Adrenal gland (tissue), 9 donors: ENCODE measurements at regions not wholly inside any gene's neighbourhood (a gene's known extent, or its start where the extent isn't known, plus 50 kb on each side); places are given as distances from the start of the nearest gene placed in this dataset.

ENCODE experiments used
- DNase-seq, 7 donors: peaks; one replicate each; pipeline ENCODE4 v3.0.0-alpha.2; 2019 to 2020
- H3K27ac ChIP-seq, 5 donors: fragments of 200-600 bp; sonication (generic) in 4 of 5; 1 replicate in 3 of 5; 2 replicates in 2 of 5; pipeline versions ENCODE4 v1.5.1 to v1.8.0; 2016 to 2020; ENCODE audit warnings: mild to moderate bottlenecking in 1 of 5
- H3K27me3 ChIP-seq: fragments of 200-600 bp; 2 replicates; pipeline ENCODE4 v1.8.0; 2021
- H3K36me3 ChIP-seq, 2 donors: fragments of 200-600 bp; replicated peaks in 1 of 2; 1 replicate in 1 of 2; 2 replicates in 1 of 2; pipeline versions ENCODE4 v1.5.1 to v1.8.0; 2018 to 2022
- H3K4me1 ChIP-seq, 2 donors: fragments of 200-600 bp; replicated peaks in 1 of 2; 1 replicate in 1 of 2; 2 replicates in 1 of 2; pipeline versions ENCODE4 v1.5.1 to v1.8.0; 2018 to 2021
- H3K4me3 ChIP-seq, 4 donors: fragments of 200-600 bp; sonication (generic) in 3 of 4; one replicate each; pipeline ENCODE4 v1.5.1; 2016 to 2018
- H3K9me3 ChIP-seq, 3 donors: fragments of 200-600 bp; sonication (generic) in 1 of 3; replicated peaks in 1 of 3; 1 replicate in 2 of 3; 2 replicates in 1 of 3; pipeline versions ENCODE4 v1.5.1 to v1.8.0; 2016 to 2021
- CTCF ChIP-seq, 6 experiments: fragments of 450-650 bp in 4 of 6; fragments of 200-600 bp in 2 of 6; sonication (generic) in 1 of 6; IDR thresholded peaks; 1 replicate in 5 of 6; 2 replicates in 1 of 6; pipeline versions ENCODE4 v1.5.1 to v1.8.0; 2016 to 2021; ENCODE audit warnings: antibody characterized with exemption in 6 of 6, mild to moderate bottlenecking in 2 of 6, moderate library complexity in 1 of 6
- POLR2A ChIP-seq, 2 donors: fragments of 450-650 bp; IDR thresholded peaks; one replicate each; pipeline ENCODE4 v1.6.1; 2017; ENCODE audit warnings: antibody characterized with exemption in 2 of 2, mild to moderate bottlenecking in 2 of 2, moderate library complexity in 1 of 2
- WGBS, 4 donors: extraction: QIAGEN DNeasy Blood & Tissue Kit in 2 of 4; methylation state at CpG; one replicate each; pipeline versions ENCODE4 v1.1.5 to v1.1.7; 2013 to 2017; 5-methylcytosine and 5-hydroxymethylcytosine counted together
- intact Hi-C, 2 donors: fragments of 100-400 bp; cut with DNase I; formaldehyde crosslinking; loops; one replicate each; pipeline versions ENCODE4 v1.14.1 to v1.15.0; 2022 to 2023
- donor health status: healthy with polysubstance abuse.
- donor health status: Bipolar disorder and iron deficiency.
- donor health status: DM: yes; HTN: yes; CAD: no.
- donor health status: DM: no; HTN: no; CAD: no.
- donor health status: DM: no; HTN: no; CAD: no.

- Histone ChIP-seq H3K9me3 (no peaks in the 10 kb centered on the region), H3K27me3 (no peaks in the 10 kb centered on the region), H3K36me3 (no peaks in the 10 kb centered on the region), H3K27ac (no peak overlapping the region), H3K4me3 (no peak overlapping the region), H3K4me1 (no peaks in the 10 kb centered on the region)
- intact Hi-C loops: no loop called here
- 65 to 81% (median 71%) methylated on average over 1 to 8 of the region's 8 CpGs for WGBS, 4 donors
- DNase-seq: no peak
- TF ChIP-seq CTCF (IDR thresholded peaks at IDR 0.05): no peak
- TF ChIP-seq POLR2A (IDR thresholded peaks at IDR 0.05): no peak
Measured at GRCh38 chr19:16022251-16022650, 54.0 kb upstream of the TPM4 start.

DNA sequence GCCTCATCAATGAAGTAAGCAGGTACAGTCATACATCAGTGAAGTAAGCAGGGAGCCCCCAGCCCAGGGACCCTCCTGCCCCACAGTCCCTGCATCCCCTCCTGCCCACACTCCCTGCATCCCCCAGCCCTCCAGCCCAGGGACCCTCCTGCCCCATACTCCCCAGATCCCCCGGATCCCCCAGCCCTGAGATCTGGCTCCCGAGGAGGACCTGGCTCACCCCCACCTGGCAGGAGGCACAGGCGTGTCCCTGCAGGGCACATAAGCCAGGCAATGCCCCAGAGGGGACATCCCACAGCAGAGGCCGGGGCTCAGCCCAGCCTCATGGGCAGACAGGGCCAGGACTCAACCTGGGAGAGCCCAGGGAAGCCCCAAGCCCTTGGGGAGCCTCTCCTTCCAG lies 53.6 kb upstream of the TPM4 start:
- no peak for DNase-seq
- Histone ChIP-seq H3K4me1 (no peaks in the 10 kb centered on the region), H3K27me3 (no peaks in the 10 kb centered on the region), H3K9me3 (no peaks in the 10 kb centered on the region), H3K27ac (no peak overlapping the region), H3K36me3 (no peaks in the 10 kb centered on the region), H3K4me3 (no peak overlapping the region)
- intact Hi-C loops: no loop called here
- WGBS, 4 donors: 78 to 82% (median 80%) methylated on average over 3 to 4 of the region's 4 CpGs
- no peak for TF ChIP-seq CTCF (IDR thresholded peaks at IDR 0.05)
- TF ChIP-seq POLR2A (IDR thresholded peaks at IDR 0.05): no peak

- DNase-seq: no peak
- no peaks in the 10 kb centered on the region for H3K36me3 ChIP-seq
- H3K27me3 ChIP-seq: no peaks in the 10 kb centered on the region
- H3K4me3 ChIP-seq: no peak overlapping the region
- no peaks in the 10 kb centered on the region for H3K4me1 ChIP-seq
- intact Hi-C loops: no loop called here
- WGBS, 4 donors: 72 to 92% (median 79%) methylated on average over 7 to 14 of the region's 14 CpGs
- TF ChIP-seq POLR2A (IDR thresholded peaks at IDR 0.05) (no peak), CTCF (IDR thresholded peaks at IDR 0.05) (no peak)
- H3K9me3 ChIP-seq: no peaks in the 10 kb centered on the region
- H3K27ac ChIP-seq: no peak overlapping the region
Measured at GRCh38 chr19:16023146-16023915, 53.0 kb upstream of the TPM4 start.

DNA sequence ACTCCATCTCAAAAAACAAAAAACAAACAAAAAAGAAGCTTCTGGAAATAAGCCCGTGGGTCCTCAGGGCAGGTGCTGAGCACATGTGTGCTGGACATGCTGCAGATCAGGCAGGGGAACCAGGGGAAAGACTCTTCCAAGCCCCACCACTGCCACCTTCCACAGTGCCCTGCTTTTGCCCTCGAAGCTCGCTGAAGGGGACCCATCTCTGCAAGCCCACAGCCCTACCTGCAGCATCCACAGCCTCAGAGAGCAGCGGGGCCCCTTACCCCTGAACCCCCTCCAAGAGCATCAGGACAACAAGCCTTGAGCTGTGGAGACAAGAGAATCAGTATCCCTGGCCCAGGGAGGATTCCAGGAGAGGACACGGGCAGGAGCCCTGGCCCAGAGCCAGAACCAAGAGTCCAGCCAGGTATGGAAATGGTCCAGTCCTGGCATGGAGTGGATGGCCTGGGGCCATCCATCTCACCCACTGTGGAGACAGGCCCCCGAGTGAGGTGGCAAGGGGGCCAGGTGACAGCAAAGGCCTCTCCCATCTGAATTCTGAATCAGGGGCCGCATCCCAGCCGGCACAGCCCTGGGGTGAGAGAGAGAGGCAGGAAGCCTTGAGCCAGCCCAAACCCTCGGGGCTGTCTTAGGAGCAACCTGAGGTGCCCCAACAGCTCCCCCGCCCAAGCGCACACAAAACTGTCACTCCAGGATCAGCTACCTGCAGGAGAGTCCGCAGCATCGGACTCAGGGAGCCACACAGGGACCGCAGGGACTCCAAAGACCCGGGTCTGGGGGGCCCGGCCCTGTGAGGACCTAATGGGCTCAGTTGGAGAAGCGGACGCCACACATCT lies 51.8 kb upstream of the TPM4 start:
- Histone ChIP-seq H3K36me3 (no peaks in the 10 kb centered on the region), H3K27ac (no peak overlapping the region), H3K4me3 (no peak overlapping the region), H3K4me1 (no peaks in the 10 kb centered on the region), H3K27me3 (no peaks in the 10 kb centered on the region), H3K9me3 (no peaks in the 10 kb centered on the region)
- intact Hi-C loops: loop anchor here in 1 of 2 donors (5.0 kb wide), 1 partner anchor 158 kb away; no protein-coding TSS in a partner anchor
- DNase-seq: no peak
- 57 to 86% (median 82%) methylated on average over 5 to 18 of the region's 18 CpGs for WGBS, 4 donors
- TF ChIP-seq CTCF (IDR thresholded peaks at IDR 0.05) (no peak), POLR2A (IDR thresholded peaks at IDR 0.05) (no peak)
